ENCODE measurements at regions not wholly inside any gene's neighbourhood (a gene's known extent, or its start where the extent isn't known, plus 50 kb on each side); places are given as distances from the start of the nearest gene placed in this dataset.

- H3K4me3 ChIP-seq (ENCODE audit: low read length): no peak overlapping the region
- no peak for TF ChIP-seq CTCF (conservative IDR thresholded peaks at IDR 0.05; ENCODE audit: low read length)
- no peak for DNase-seq (ENCODE audit: low read depth)
These were observed 244.1 kb downstream of the CNTN3 start for GRCh38 chr3:74370342-74370741.

GRCh38 chr3:74366331-74366730 is 248.1 kb downstream of the CNTN3 start:
- no peak overlapping the region for H3K4me3 ChIP-seq (ENCODE audit: low read length)
- no peak for TF ChIP-seq CTCF (conservative IDR thresholded peaks at IDR 0.05; ENCODE audit: low read length)
- no peak for DNase-seq (ENCODE audit: low read depth)

- TF ChIP-seq CTCF (conservative IDR thresholded peaks at IDR 0.05; ENCODE audit: low read length): no peak
- H3K4me3 ChIP-seq (ENCODE audit: low read length): no peak overlapping the region
- no peak for DNase-seq (ENCODE audit: low read depth)
These were observed 251.1 kb downstream of the CNTN3 start for GRCh38 chr3:74363346-74363745.

- H3K4me3 ChIP-seq (ENCODE audit: low read length): no peak overlapping the region
- no peak for DNase-seq (ENCODE audit: low read depth)
- TF ChIP-seq CTCF (conservative IDR thresholded peaks at IDR 0.05; ENCODE audit: low read length): no peak
These were observed 254.1 kb downstream of the CNTN3 start for GRCh38 chr3:74360406-74360805.

- TF ChIP-seq CTCF (conservative IDR thresholded peaks at IDR 0.05; ENCODE audit: low read length): no peak
- H3K4me3 ChIP-seq (ENCODE audit: low read length): no peak overlapping the region
- no peak for DNase-seq (ENCODE audit: low read depth)
These were observed 256.6 kb downstream of the CNTN3 start for GRCh38 chr3:74357881-74358280.

GRCh38 chr3:74353039-74353438 is 261.4 kb downstream of the CNTN3 start:
- peak; percentile 5 for DNase-seq (ENCODE audit: low read depth)
- no peak overlapping the region for H3K4me3 ChIP-seq (ENCODE audit: low read length)
- peak; percentile 30; the same call in 1 of the 2 replicates for TF ChIP-seq CTCF (conservative IDR thresholded peaks at IDR 0.05; ENCODE audit: low read length)

- no peak for DNase-seq (ENCODE audit: low read depth)
- no peak for TF ChIP-seq CTCF (conservative IDR thresholded peaks at IDR 0.05; ENCODE audit: low read length)
- no peak overlapping the region for H3K4me3 ChIP-seq (ENCODE audit: low read length)
These were observed 262.3 kb downstream of the CNTN3 start for GRCh38 chr3:74352166-74352565.
